Spleen (tissue), 11 donors: ENCODE measurements at regions not wholly inside any gene's neighbourhood (a gene's known extent, or its start where the extent isn't known, plus 50 kb on each side); places are given as distances from the start of the nearest gene placed in this dataset.
A peak's percentile ranks its signal among the peaks of the same experiment; 100 is the strongest.

Source experiments
- DNase-seq: peaks from one replicate; pipeline ENCODE4 v3.0.0-alpha.2; 2020
- H3K27ac ChIP-seq, 8 donors: fragments of 200-600 bp; sonication (generic) in 7 of 8; 1 replicate in 4 of 8; 2 replicates in 4 of 8; pipeline versions ENCODE4 v1.5.0 to v1.8.0; 2016 to 2021; ENCODE audit warnings: inconsistent platforms in 4 of 8, mild to moderate bottlenecking in 4 of 8, moderate library complexity in 1 of 8
- H3K27me3 ChIP-seq, 7 donors: fragments of 200-600 bp; sonication (generic) in 6 of 7; replicated peaks in 1 of 7; 1 replicate in 4 of 7; 2 replicates in 3 of 7; pipeline versions ENCODE4 v1.5.0 to v1.8.0; 2016 to 2021; ENCODE audit warnings: inconsistent platforms in 3 of 7, mild to moderate bottlenecking in 1 of 7
- H3K36me3 ChIP-seq, 6 donors: fragments of 200-600 bp; sonication (generic) in 5 of 6; 1 replicate in 4 of 6; 2 replicates in 2 of 6; pipeline versions ENCODE4 v1.5.0 to v1.8.0; 2016 to 2021; ENCODE audit warnings: inconsistent platforms in 2 of 6
- H3K4me1 ChIP-seq, 6 donors: fragments of 200-600 bp; sonication (generic) in 5 of 6; 1 replicate in 3 of 6; 2 replicates in 3 of 6; pipeline versions ENCODE4 v1.5.0 to v1.8.0; 2016 to 2021; ENCODE audit warnings: inconsistent platforms in 3 of 6
- H3K4me3 ChIP-seq, 8 donors: fragments of 200-600 bp; sonication (generic) in 7 of 8; 1 replicate in 4 of 8; 2 replicates in 4 of 8; pipeline versions ENCODE4 v1.5.0 to v1.8.0; 2016 to 2021; ENCODE audit warnings: inconsistent platforms in 4 of 8, mild to moderate bottlenecking in 4 of 8, moderate library complexity in 2 of 8
- H3K9me3 ChIP-seq, 8 donors: fragments of 200-600 bp; sonication (generic) in 7 of 8; 1 replicate in 4 of 8; 2 replicates in 4 of 8; pipeline versions ENCODE4 v1.5.0 to v1.8.0; 2016 to 2021; ENCODE audit warnings: inconsistent platforms in 4 of 8
- POLR2A ChIP-seq, 3 donors: fragments of 450-650 bp; IDR thresholded peaks; one replicate each; pipeline ENCODE4 v1.5.1; 2017; ENCODE audit warnings: antibody characterized with exemption in 3 of 3, mild to moderate bottlenecking in 1 of 3
- POLR2AphosphoS5 ChIP-seq, 3 donors: sonication (generic); formaldehyde crosslinking; IDR thresholded peaks; one replicate each; pipeline ENCODE4 v1.5.1; 2017; ENCODE audit warnings: antibody characterized with exemption in 3 of 3
- WGBS, 5 donors: extraction: QIAGEN DNeasy Blood & Tissue Kit in 3 of 5; methylation state at CpG; one replicate each; pipeline versions ENCODE4 v1.1.5 to v1.1.7; 2013 to 2018; 5-methylcytosine and 5-hydroxymethylcytosine counted together
- intact Hi-C: fragments of 100-400 bp; cut with DNase I; formaldehyde crosslinking; loops from one replicate; pipeline ENCODE4 v1.15.0; 2023; ENCODE audit warnings: low total_unique reads
- TF ChIP-seq, protein P1 (sequence below), 11 experiments: fragments of 200-600 bp in 7 of 11; fragments of 450-650 bp in 4 of 11; sonication (generic) in 4 of 11; IDR thresholded peaks in 8 of 11; conservative IDR thresholded peaks in 3 of 11; 1 replicate in 7 of 11; 2 replicates in 4 of 11; pipeline versions ENCODE4 v1.4.0 to v1.8.0; 2016 to 2021; ENCODE audit warnings: antibody characterized with exemption in 11 of 11, inconsistent platforms in 4 of 11, mild to moderate bottlenecking in 1 of 11
- donor health status: healthy with polysubstance abuse.
- donor health status: DM: no; HTN: no; CAD: no; lungs with moderate emphysema.
- donor health status: DM: no; HTN: no; CAD: no.
- donor health status: Bipolar disorder and iron deficiency.
- donor health status: healthy.
- donor health status: DM: no; HTN: no; CAD: no.
- donor health status: DM: yes; HTN: yes; CAD: no.

DNA sequence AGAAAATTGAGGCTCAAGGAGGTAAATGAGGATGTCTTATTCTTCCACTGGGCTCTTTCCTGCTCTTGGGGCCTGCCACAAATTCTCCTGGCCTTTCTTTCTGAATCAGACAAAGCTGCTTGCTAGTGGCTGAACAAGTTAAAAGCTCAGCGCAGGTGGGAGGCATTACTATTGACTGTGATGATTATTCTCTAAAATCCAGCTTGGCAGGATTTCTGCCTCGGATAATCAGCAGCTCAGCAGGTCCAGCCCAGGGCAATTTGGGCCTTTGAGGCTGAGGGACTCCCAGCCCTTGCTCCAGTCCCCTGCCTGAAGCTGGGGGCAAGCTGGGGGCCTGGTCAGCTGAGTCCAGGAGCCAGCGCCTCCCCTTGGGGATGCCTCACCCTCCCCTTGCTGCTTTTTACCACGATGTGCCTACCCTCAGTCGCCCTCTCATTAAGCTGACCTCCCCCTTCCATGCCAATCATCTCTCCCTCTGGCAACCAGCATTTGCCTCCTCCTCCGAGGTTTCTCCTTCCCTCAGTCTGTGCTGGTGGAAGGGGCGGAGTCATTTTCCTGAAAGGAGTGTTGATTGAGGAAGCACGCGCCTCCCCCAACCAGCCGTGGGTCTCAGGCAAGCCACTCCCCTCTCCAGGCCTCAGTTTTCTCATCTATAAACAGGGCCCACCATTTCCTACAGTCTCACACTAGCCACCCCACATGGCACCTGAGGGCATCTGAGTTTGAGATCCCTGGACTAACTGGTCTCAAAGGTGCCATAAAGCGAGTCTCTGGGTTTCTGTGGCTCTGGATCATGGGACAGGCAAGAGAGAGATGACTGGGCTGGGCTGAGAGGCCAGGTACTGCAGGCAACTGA is 60.6 kb upstream of the PRDM11 start:
- Histone ChIP-seq H3K4me1 (peaks cover 6 to 81% (median 55%) of the 10 kb centered on the region in 6 donors), H3K36me3 (no peaks in the 10 kb centered on the region), H3K27me3 (no peaks in the 10 kb centered on the region), H3K27ac (peak overlapping the region in 4 of 8 donors; percentile 18 to 79 (median 58)), H3K4me3 (no peak overlapping the region), H3K9me3 (no peaks in the 10 kb centered on the region)
- TF ChIP-seq, protein P1, sequence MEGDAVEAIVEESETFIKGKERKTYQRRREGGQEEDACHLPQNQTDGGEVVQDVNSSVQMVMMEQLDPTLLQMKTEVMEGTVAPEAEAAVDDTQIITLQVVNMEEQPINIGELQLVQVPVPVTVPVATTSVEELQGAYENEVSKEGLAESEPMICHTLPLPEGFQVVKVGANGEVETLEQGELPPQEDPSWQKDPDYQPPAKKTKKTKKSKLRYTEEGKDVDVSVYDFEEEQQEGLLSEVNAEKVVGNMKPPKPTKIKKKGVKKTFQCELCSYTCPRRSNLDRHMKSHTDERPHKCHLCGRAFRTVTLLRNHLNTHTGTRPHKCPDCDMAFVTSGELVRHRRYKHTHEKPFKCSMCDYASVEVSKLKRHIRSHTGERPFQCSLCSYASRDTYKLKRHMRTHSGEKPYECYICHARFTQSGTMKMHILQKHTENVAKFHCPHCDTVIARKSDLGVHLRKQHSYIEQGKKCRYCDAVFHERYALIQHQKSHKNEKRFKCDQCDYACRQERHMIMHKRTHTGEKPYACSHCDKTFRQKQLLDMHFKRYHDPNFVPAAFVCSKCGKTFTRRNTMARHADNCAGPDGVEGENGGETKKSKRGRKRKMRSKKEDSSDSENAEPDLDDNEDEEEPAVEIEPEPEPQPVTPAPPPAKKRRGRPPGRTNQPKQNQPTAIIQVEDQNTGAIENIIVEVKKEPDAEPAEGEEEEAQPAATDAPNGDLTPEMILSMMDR (IDR thresholded peaks at IDR 0.05 in 8 of 11, conservative IDR thresholded peaks at IDR 0.05 in 3 of 11), result no peak
- TF ChIP-seq POLR2A (IDR thresholded peaks at IDR 0.05) (no peak), POLR2AphosphoS5 (IDR thresholded peaks at IDR 0.05) (no peak)
- 74 to 80% (median 78%) methylated on average over 11 of the region's 11 CpGs for WGBS, 5 donors
- intact Hi-C loops, result no loop called here
- DNase-seq, result no peak

DNA sequence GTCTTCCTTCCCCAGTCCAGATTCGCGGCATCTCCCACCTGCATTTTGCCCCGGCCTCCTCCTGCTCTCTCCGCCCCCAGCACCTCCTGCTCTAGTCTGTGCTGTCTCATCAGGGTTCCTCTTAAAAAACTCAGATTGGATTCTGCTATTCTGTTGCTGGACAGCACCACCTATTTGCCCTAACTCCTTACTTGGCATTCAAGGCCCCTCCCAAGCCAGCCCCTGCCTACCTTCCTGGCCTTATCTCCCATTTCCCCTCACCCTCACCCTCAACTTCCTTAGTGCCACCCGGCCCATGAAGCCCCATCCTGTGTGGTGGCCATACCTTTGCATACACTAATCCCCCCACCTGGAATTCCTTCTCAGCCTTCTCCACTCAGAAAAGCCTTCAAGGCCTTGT is 59.9 kb upstream of the PRDM11 start:
- no peaks in the 10 kb centered on the region for H3K9me3 ChIP-seq
- peaks cover 7 to 81% (median 52%) of the 10 kb centered on the region in 6 donors for H3K4me1 ChIP-seq
- TF ChIP-seq, protein P1 (IDR thresholded peaks at IDR 0.05 in 8 of 11, conservative IDR thresholded peaks at IDR 0.05 in 3 of 11), result no peak
- TF ChIP-seq POLR2AphosphoS5 (IDR thresholded peaks at IDR 0.05), result no peak
- TF ChIP-seq POLR2A (IDR thresholded peaks at IDR 0.05), result no peak
- H3K36me3 ChIP-seq, result no peaks in the 10 kb centered on the region
- no peaks in the 10 kb centered on the region for H3K27me3 ChIP-seq
- intact Hi-C loops, result no loop called here
- H3K4me3 ChIP-seq, result no peak overlapping the region
- no peak for DNase-seq
- 75 to 89% (median 81%) methylated on average over 5 of the region's 5 CpGs for whole genome bisulfite sequencing, 5 donors
- H3K27ac ChIP-seq, result peak overlapping the region in 6 of 8 donors; percentile 14 to 79 (median 36)

DNA sequence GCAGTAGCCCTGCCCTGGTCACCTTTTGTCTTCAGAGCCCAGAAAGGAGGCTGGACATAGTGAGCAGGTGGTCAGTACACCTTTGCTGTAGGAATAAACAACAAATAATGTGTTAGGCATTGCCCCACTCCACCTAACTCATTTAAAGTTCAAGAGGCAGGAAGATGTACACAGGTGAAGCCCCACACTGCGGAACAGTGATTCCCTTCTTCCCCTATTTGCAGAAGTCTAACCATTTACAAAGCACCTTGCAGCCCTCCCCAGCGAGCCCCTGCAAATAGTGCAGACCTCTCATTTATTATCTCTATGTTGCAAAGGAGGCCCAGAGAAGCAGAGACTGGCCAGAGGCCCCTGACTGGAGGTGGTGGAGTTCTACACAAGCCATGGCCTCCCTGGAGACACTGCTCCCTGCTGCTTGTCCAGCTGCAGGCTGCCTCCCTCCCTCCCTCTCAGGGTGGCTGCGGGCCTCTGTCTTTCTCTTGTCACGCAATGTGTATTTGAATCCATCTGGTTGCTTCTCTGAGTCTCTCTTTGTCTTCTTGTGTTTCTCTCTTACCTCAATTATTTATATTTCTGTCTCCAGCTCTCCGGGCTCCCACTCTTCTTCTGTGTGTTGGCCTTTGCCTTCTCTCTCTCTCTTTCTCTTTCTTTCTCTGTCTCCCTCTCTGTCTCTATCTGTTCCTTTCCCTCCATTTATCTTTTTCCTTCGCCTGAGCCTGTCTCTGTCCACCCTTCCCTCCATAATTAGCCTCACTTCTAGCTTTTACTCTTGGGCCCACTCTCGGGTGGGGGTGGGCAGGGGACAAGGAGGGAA is 59.1 kb upstream of the PRDM11 start:
- WGBS, 5 donors, result 67 to 80% (median 75%) methylated on average over 7 of the region's 7 CpGs
- Histone ChIP-seq H3K4me3 (no peak overlapping the region), H3K27me3 (no peaks in the 10 kb centered on the region), H3K9me3 (no peaks in the 10 kb centered on the region), H3K36me3 (no peaks in the 10 kb centered on the region), H3K4me1 (peaks cover 14 to 81% (median 54%) of the 10 kb centered on the region in 6 donors), H3K27ac (peak overlapping the region in 6 of 8 donors; percentile 47 to 79 (median 58))
- TF ChIP-seq POLR2AphosphoS5 (IDR thresholded peaks at IDR 0.05) (no peak), POLR2A (IDR thresholded peaks at IDR 0.05) (no peak)
- TF ChIP-seq, protein P1 (IDR thresholded peaks at IDR 0.05 in 8 of 11, conservative IDR thresholded peaks at IDR 0.05 in 3 of 11), result no peak
- no peak for DNase-seq
- intact Hi-C loops, result no loop called here

DNA sequence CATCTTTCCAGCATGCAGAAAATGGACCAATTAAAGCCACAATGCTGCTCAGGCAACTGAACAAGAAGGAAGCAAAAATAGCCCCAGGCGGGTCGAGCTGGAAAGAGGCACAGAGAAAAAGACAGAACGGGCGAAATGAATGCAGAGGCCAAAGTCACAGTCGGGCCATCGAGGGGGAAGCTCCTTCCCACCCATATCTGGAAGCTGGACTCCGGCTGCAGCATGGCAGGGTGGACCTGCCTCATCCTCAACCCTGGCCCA is 58.6 kb upstream of the PRDM11 start:
- no peak overlapping the region for H3K4me3 ChIP-seq
- TF ChIP-seq POLR2A (IDR thresholded peaks at IDR 0.05) (no peak), POLR2AphosphoS5 (IDR thresholded peaks at IDR 0.05) (no peak)
- TF ChIP-seq, protein P1 (IDR thresholded peaks at IDR 0.05 in 8 of 11, conservative IDR thresholded peaks at IDR 0.05 in 3 of 11), result no peak
- DNase-seq, result no peak
- no peaks in the 10 kb centered on the region for H3K27me3 ChIP-seq
- H3K27ac ChIP-seq, result peak overlapping the region in 6 of 8 donors; percentile 47 to 79 (median 58)
- no peaks in the 10 kb centered on the region for H3K36me3 ChIP-seq
- H3K9me3 ChIP-seq, result no peaks in the 10 kb centered on the region
- peaks cover 14 to 81% (median 53%) of the 10 kb centered on the region in 6 donors for H3K4me1 ChIP-seq
- intact Hi-C loops, result no loop called here
- 74 to 88% (median 80%) methylated on average over 7 of the region's 7 CpGs for WGBS, 5 donors
